GM19467 (cell line): ENCODE measurements at regions not wholly inside any gene's neighbourhood (a gene's known extent, or its start where the extent isn't known, plus 50 kb on each side); places are given as distances from the start of the nearest gene placed in this dataset.
"Not testable (repeated sequence)": the region's sequence is repeated elsewhere in the genome, so short reads cannot be mapped to it uniquely, and the experiment has no call there.

Source experiments
- ATAC-seq: cut with Tn5 transposase; IDR thresholded peaks from one replicate; pipeline ENCODE4 v1.9.1; 2021; ENCODE audit warnings: mild to moderate bottlenecking, moderate library complexity; ENCODE audit not compliant: unreplicated experiment

DNA sequence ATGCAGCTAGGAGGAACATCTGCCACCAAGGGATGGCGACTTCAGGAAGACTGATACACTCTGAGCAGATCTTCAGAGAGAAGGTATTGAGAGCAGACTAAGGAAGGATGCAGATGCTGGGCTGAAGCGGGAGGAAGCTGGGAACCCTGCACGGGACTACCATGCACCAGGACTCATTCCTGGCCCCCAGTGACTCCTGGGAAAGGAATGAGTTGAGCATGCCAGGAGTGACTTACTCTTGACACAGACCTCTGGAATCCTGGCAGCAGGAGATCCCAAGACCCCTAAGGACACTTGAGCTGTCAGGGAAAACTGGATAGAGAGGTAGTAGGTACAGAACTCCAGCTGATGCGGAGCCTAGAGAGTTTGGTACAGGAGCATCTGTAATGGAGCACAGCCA is 336.1 kb downstream of the RPS29 start:
- ATAC-seq = no peak

DNA sequence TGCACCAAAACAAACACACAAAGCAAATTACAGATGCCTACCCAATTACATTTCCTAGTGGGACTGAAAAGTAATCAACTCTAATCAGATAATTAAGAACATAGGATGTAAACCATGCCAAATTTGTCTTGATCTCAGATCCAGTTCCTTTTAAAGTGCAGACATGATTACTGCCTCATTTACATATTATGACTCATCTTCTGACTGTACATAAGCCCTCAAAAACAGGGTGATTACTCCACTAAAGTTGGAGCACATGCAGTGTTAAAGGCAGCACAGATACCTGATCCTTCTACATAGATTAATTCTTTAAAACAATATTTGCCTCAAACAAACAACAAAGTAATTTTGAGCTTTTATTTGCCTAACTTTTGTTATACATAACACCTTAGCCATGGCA is 337.2 kb downstream of the RPS29 start:
- no peak for ATAC-seq

DNA sequence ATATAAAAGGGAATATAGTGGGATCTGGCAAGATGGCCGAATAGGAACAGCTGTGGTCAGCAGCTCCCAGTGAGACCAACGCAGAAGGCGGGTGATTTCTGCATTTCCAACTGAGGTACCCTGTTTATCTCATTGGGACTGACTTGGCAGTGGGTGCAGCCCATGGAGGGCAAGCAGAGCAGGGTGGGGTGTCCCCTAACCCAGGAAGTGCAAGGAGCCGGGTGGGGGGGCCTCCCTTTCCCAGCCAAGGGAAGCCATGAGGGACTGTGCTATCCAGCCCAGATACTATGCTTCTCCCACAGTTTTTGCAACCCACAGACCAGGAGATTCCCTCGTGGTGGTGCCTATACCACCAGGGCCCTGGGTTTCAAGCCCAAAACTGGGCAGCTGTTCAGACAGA is 342.4 kb downstream of the RPS29 start:
- not testable (repeated sequence) for ATAC-seq

DNA sequence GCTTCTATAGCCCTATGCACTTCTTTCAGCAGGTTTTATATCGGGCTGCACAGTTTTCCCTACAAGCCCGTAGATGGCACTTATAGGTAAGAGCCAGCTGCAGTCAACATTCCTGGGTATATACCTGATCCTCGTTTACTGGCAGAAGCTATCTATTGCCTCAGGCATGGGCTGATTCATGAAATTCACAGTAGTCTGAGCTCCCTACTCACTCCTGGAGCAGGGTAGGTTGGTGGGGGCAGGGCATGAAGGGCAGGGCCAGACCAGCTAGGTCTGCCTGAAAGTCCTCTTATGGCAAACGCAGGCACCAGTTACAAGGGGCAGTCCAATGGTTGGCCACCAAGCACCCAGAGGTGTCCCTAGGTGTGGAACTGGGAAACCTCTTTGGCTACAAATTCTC is 345.8 kb downstream of the RPS29 start:
- ATAC-seq = no peak

DNA sequence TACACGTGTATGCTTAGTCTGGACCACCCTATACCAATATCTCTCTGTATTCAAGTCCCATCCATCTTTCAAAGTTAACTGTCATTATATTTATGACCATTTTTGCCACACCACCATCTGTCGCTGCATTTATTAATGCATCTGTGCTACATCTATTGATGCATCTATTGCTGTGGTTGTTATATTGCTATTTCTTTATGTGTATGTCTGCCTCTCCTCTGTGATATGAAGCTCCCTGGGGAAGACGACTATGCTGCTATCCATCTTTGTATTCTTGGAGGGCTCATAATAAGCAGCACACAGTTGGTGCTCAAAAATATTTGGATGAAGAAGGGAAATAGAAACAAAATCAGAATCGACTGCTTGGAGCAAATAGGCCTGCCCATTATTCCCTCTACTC is 357.6 kb downstream of the RPS29 start:
- no peak for ATAC-seq

DNA sequence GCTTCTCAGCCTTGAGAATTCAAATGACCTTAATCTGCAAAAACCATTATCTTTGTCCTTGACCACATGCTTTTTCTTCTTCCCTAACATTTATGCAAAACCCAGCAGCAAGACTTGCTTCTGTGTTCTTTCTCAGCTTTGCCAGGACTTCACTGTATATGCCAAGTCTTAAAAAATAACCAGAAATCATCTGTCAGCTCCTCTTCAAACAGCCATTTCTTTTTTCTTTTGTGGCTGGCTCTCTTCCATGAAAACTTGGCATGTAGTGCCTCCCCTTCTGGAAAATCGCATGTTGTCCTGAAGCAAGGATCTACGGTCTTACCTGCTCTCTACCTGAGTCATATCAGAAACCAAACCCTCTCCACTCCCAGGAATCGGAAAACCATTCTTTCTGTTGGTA is 364.9 kb downstream of the RPS29 start:
- ATAC-seq = no peak

DNA sequence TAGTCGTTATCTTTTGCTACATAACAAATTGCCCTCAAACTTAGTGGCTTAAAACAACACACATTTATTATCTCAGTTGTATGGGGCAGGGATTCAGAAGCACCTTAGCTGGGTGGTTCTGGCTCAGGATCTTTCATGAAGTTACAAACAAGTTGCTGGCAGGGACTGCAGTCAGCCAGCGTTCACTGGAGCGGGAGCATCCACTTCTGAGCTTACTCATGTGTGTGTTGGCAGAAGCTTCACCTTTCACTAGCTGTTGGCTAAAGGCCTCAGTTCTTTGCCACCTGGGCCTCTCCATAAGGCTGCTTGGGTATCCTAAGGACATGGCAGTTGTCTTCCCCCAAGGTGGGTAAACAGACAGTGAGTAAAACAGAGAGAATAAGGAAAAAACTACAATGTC is 365.7 kb downstream of the RPS29 start:
- no peak for ATAC-seq

DNA sequence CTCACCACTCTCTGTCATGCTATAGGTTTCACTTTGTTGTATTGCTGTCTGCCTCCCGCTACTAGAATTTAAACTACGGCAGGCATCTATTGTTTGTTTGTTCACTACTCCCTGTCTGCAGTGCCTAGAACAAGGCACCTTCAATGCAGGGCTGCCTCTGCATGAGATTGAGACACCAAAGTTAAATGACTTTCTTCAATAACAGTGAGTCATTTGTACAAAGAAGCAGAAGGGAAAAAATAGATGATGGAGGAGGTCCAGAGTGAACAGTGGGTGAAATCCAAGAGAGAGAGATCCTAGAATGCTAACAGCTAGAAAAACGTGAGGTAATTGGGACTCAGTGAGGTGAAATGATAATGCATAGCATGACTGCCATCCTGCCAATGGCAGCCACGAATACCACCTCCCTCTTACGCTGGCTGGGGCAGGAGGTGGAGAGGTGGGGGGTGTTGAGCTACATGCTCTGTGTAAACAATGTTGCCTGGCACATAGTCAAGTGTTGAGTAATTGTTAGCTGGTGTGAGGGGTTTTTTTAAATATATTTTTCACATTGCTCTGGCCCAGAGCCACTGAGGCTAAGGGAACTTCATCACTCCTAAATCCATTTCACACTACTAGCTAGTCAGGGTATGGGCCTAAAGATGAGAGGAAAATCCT is 367.6 kb downstream of the RPS29 start:
- ATAC-seq = no peak

DNA sequence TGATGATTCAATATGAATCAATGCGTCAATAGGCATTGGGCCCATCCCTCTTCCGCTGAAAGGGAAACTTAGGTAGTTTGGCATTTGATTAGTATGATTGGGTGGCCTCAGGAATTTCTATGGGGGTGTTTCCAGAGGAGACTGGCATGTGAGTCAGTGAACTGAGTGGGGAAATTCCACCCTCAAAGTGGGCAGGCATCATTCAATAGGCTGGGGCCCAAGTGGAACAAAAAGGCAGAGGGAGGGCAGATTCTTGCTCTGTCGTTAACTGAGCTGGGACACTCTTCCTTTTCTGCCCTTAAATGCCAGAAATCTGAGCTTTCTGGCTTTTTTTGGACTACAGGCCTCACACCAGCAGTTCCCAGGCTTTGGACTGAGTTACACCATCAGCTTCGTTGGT is 373.5 kb downstream of the RPS29 start:
- ATAC-seq = no peak

DNA sequence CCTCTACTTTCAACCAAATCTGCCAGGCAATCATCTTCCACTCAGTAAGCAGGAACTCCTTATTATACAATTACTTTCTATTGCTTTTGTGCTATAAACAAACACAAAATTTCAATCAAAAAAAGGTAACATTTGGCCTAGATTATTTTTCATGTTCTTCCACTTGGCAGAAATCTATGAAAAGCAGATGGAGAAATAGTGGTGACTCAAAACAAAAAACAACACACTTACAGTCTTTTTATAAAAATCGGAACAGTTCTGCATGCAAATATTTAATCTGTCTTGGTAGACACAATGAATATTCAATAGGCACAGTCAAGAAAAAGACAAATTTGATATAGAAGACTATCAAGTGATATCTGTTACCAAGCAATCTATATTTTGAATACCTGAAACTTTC is 376.8 kb downstream of the RPS29 start:
- no peak for ATAC-seq

DNA sequence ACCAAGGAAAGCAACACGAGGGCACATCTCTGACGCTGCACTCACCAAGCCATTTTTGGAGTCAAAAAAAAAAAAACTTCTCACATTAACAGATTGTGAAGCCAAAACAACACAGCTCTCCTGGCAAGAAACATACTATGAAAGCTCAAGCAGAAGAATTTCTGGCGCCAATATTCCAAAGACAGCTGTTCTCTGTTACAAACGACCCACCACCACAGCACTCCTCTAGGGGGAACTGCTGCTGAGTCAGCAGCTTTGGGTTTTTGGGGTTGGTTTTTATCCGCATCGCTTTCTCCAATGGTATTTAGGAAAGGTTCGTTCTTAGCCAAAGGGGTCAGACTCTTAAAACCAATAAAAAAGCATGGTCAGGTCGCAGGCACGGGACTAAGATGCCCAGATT is 379.4 kb downstream of the RPS29 start:
- ATAC-seq = no peak

DNA sequence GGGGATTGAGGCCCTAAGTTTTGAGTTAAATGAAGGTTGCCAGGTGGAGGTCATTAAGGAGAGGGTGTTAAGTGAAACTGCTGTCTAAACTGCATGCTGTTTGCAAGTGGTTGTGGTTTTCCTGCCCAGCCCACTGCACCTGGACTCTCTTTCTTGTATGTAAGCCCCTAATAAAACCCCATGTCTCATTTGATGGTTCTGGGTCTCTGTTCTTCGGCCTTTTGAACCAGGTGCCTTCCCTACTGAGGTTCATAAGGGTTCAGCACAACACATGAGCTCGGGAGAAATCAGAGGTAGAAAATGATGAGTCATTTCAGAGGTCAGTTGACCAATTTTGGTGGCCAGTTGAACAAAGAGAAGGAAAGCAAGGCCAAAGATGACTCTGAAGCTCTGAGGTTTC is 382.5 kb downstream of the RPS29 start:
- no peak for ATAC-seq

DNA sequence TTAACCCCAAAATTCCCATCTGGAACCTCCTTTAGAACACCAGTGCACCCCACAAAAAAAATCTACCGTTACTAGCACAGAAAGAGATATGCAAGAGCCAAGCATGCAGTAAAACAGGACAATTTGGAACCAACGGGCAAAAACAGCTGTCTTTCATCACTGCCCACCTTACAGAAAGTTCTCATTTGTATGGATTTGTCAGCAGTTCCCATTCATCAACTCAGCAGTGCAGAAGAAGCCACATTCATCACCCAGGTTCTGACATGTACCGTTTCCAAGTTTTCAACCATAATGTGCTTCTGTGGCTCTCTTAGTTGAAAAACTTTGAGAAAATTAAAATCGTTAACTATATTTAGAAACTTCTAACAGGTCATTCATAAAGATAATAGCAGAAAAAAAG is 387.0 kb downstream of the RPS29 start:
- ATAC-seq = no peak

DNA sequence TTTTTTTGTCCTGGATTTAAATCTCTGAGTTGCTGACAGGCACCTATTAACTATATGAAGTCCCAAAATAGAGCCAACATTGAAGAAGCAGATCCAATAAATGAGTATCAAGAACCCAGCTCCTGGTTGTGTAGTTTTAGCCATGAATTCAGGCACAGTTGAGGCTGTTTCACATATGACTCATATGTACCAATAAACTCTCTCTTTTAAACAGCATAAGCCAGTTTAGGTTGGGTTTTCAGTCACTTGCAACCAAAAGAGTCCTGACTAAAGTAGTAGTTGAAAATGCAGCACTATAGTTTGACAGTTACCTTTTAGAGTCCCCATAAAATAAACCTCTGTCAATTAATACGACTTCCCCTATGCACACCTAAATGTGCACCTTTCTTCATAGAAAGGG is 389.9 kb downstream of the RPS29 start:
- ATAC-seq = no peak

DNA sequence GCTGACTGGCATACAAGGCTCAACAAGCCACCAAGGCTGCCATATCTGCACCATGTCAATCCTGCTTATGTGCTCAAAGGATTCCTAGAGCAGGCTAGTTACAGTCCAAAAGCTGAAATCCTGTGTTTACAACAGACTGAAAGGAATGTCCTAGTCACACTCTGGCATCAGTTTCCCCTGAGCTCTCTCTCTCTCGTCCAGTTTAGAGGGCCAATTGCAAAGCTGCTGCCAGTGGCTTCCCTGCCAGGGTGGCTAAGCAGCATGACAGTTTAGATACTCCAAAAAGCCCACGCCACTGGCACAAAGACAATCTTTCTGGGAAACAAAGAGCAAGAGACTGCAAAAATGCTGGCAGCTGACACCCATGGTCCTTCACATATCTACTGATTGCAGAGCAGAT is 392.1 kb downstream of the RPS29 start:
- ATAC-seq = no peak

DNA sequence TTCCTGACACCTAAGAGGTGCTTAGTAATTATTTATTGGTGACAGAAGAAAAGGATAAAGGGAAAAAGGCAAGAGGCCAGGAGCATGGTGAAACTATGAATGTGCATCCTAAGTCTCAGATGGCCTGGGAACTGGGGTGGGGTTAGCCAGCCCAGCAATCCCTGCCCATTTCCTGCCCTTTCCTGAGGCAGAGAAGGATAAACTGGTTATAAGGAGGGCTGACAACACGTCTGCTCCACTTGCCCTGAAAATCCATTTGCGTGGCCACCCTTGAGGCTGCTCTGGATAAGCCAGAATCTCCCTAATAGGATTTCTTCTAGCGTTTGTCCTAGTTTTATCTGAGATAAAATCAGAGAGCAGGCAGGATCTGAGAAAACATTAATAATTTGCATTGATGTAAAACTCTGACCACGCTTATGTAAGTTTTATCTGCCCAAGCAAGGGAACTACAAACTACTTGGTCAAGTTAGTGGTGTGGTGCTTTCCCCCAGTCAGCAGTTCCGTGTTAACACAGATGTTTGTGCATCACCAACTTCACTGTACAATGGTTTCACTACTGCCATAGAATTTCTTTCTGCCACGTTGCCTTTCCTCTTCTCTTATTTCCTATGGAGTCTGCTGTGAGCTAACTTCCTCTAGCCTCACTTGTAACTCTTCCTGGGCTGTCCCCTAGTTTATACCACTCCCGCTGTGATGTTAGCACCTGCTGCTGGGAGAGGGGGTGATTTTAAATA is 392.7 kb downstream of the RPS29 start:
- ATAC-seq = peak; percentile 96

DNA sequence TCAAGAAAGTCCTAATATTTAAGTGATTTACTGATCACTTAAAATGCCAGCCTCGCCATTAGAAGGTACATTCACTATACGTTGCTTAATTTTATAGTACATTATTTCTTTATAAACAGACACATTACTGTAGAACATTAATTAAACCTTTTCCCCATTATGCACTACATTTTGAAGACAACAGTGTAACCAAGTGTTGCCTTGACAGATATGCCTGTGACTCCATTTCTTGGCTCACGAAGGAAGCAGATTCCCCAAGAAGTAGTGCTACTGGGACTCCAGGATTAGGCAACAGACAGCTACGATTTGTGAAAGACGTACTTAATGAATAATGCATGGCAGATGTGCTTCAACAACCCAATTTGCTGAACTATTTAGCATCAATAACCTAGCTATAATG is 394.8 kb downstream of the RPS29 start:
- no peak for ATAC-seq

DNA sequence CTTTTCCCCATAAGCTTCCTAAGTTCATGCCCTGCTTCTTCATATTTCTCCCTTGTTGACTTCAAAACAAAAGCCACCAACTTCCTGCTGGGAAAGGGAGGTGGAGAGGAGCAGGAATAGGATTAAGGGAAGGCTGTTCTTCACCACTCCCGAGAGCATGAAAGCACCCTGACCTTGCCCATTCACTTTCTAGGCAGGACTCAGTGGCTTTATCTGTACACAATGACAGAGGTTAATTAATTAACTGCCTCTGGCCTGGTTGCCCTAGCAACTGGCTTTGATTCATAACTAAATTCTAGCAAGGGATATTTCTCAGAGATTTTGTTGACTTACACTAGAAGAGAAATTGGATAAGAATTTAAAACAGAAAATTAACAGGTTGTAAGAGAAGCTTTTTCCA is 396.8 kb downstream of the RPS29 start:
- no peak for ATAC-seq

DNA sequence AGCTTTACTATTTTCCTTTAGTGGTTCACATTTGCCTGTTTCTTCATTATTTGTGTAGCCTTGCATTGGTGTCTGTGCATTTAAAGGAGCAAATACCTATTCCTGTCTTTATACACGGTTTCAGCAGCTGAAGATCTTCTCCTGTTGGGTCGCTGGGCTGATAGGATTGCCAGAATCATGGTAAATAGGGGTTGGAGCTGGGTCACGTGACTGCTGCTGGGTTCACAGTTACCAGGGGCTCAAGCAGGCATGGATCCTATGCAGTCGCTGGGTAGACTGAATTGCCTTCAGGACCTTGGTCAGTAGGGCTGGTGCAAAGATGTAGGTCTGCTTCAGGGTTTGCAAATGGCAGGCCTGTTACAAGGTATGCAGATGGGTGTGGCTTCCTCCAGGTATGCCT is 398.4 kb downstream of the RPS29 start:
- no peak for ATAC-seq

DNA sequence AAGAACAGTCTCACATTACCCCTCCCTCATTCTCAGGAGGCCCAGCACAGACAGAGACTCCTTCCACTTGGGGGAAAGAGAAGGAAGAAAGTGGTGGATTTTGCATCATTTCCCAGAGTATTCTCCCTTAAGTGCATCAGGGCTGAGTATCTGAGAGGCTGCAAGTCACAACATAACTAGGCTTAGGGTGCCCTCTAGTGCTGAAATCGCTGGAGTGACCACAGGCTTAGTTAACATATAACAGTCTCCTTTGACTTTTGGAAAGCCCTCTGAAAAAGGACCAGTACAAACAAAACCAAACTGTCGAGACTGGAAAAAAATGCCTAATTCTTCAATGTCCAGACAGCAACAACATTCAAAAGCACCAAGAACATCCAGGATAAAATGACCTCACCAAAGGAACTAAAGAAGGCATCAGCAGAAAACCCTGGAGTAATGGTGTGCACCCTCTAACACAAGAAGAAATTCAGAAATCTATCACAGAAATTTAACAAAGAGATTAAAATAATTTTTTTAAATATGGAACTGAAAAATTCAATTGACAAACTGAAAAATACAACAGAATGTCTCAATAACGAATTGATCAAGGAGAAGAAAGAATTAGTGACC is 412.3 kb downstream of the RPS29 start:
- peak; percentile 96 for ATAC-seq

DNA sequence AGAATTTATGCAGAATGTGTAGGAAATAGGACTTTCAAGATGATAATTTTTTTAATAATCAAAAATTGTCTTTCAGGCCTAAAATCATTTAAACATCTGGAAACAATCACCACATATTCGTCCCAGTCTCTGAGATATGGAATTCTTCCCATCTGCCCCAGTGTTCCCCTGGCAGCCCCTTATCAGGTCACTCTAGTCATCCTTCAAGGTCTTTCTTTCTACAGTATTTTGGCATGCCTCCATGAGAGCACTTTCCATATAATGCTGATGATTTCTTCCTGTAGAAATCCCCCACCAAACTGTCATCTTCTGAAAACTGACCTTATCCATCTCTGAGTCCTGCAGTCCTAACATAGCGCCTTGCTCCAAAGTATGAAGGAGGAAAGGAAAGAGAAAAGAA is 422.1 kb downstream of the RPS29 start:
- no peak for ATAC-seq

DNA sequence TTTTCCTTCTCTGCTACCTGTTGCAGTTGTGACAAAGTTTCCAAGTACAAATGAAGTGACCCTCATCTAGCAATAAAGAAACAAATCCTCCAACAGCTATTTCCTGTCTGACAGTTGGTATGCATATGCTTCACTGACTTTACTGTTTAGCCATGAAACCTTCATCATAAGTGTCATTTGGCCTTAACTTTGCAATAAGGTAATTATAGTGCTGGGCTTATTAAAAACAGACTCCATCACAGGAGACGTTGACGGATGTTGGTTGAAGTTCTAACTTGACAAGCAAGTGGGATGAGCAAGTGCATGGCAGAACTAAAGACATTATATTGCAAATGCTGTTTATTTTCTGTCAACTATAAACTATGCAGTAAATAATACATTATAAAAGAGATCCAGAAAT is 425.2 kb downstream of the RPS29 start:
- ATAC-seq = no peak
